ENCODE measurements at regions not wholly inside any gene's neighbourhood (a gene's known extent, or its start where the extent isn't known, plus 50 kb on each side); places are given as distances from the start of the nearest gene placed in this dataset.

DNA sequence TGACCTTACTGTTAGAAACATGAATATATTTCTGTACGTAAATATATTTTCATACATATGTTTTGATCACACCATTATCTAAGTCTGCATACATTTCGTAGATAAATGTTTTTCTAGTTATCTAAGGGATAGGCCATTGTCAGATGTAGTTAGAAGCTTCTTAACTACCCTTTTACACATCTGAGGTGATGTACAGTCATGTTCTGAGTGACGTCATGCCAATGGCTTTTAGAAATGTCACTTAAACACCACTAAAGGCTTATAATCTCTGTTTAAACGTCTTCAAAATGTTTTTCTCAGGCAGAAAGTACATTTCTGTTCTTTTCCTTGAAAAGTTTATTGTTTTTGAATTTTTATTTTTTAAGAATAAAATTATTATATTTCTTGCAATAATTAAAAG, 781.9 kb downstream of the MRPL39 start:
- DNase-seq (ENCODE audit: low spot score): no peak
- Histone ChIP-seq H3K27me3 (ENCODE audit: control insufficient read depth in 4 of 4, insufficient read depth in 4 of 4, low read length in 3 of 4) (no peaks in the 10 kb centered on the region), H3K4me3 (ENCODE audit: low read depth in 1 of 3, low read length in 3 of 3) (no peak overlapping the region), H3K27ac (ENCODE audit: low read depth in 1 of 2, low read length in 2 of 2) (no peak overlapping the region), H3K4me1 (ENCODE audit: control insufficient read depth in 4 of 4, insufficient read depth in 4 of 4, low read length in 3 of 4) (no peaks in the 10 kb centered on the region), H3K9me3 (ENCODE audit: control insufficient read depth in 4 of 4, low read length in 3 of 4) (no peaks in the 10 kb centered on the region), H3K9ac (ENCODE audit: low read depth in 1 of 2, low read length in 2 of 2) (no peak overlapping the region), H3K36me3 (ENCODE audit: control insufficient read depth in 4 of 4, insufficient read depth in 3 of 4, low read depth in 1 of 4, low read length in 3 of 4) (no peaks in the 10 kb centered on the region)
- 52% methylated on average over 4 of the region's 4 CpGs for WGBS
- TF ChIP-seq TAF1 (conservative IDR thresholded peaks at IDR 0.05): no peak
- TF ChIP-seq, protein P1, sequence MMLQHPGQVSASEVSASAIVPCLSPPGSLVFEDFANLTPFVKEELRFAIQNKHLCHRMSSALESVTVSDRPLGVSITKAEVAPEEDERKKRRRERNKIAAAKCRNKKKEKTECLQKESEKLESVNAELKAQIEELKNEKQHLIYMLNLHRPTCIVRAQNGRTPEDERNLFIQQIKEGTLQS (IDR thresholded peaks at IDR 0.05): no peak
- TF ChIP-seq RAD21 (IDR thresholded peaks at IDR 0.05): no peak
- no peak for TF ChIP-seq GABPA (IDR thresholded peaks at IDR 0.05 in 1 of 2, conservative IDR thresholded peaks at IDR 0.05 in 1 of 2)
- no peak for TF ChIP-seq FOXA2 (IDR thresholded peaks at IDR 0.05)
- no peak for TF ChIP-seq HNF4G (IDR thresholded peaks at IDR 0.05)
- TF ChIP-seq HNF4A (conservative IDR thresholded peaks at IDR 0.05): no peak
- no peak for TF ChIP-seq YY1 (IDR thresholded peaks at IDR 0.05)

DNA sequence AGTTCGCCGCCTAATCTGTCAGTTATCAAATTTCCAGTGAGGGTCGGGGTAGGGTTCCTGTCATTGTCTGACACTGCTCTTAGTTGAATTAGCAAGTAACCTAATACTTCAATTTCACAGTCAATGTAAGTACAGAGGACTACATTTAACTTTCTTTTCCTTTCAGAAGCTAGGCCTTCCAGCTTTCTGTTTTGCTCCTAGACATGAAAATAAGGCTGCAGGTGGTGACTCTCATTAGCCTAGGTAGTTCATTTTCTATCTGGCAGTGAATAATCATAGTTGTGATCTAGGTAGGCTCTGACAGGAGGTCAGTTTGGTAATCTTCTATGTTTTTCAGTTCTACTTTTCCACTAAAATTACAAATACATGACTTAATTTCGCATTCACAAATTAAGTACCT, 783.1 kb downstream of the MRPL39 start:
- WGBS: 79% methylated on average over 4 of the region's 4 CpGs
- no peak overlapping the region for H3K9ac ChIP-seq (ENCODE audit: low read depth in 1 of 2, low read length in 2 of 2)
- H3K4me3 ChIP-seq (ENCODE audit: low read depth in 1 of 3, low read length in 3 of 3): no peak overlapping the region
- TF ChIP-seq NR2F2 (IDR thresholded peaks at IDR 0.05): no peak
- TF ChIP-seq, protein P2, sequence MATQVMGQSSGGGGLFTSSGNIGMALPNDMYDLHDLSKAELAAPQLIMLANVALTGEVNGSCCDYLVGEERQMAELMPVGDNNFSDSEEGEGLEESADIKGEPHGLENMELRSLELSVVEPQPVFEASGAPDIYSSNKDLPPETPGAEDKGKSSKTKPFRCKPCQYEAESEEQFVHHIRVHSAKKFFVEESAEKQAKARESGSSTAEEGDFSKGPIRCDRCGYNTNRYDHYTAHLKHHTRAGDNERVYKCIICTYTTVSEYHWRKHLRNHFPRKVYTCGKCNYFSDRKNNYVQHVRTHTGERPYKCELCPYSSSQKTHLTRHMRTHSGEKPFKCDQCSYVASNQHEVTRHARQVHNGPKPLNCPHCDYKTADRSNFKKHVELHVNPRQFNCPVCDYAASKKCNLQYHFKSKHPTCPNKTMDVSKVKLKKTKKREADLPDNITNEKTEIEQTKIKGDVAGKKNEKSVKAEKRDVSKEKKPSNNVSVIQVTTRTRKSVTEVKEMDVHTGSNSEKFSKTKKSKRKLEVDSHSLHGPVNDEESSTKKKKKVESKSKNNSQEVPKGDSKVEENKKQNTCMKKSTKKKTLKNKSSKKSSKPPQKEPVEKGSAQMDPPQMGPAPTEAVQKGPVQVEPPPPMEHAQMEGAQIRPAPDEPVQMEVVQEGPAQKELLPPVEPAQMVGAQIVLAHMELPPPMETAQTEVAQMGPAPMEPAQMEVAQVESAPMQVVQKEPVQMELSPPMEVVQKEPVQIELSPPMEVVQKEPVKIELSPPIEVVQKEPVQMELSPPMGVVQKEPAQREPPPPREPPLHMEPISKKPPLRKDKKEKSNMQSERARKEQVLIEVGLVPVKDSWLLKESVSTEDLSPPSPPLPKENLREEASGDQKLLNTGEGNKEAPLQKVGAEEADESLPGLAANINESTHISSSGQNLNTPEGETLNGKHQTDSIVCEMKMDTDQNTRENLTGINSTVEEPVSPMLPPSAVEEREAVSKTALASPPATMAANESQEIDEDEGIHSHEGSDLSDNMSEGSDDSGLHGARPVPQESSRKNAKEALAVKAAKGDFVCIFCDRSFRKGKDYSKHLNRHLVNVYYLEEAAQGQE (IDR thresholded peaks at IDR 0.05): no peak
- TF ChIP-seq RXRA (IDR thresholded peaks at IDR 0.05): no peak
- no peak for TF ChIP-seq TAF1 (conservative IDR thresholded peaks at IDR 0.05)
- TF ChIP-seq SP1 (IDR thresholded peaks at IDR 0.05): no peak
- TF ChIP-seq RAD21 (IDR thresholded peaks at IDR 0.05): no peak
- TF ChIP-seq, protein P1 (IDR thresholded peaks at IDR 0.05): no peak
- TF ChIP-seq GABPA (IDR thresholded peaks at IDR 0.05 in 1 of 2, conservative IDR thresholded peaks at IDR 0.05 in 1 of 2): no peak
- no peak for TF ChIP-seq FOXA2 (IDR thresholded peaks at IDR 0.05)
- no peak for TF ChIP-seq JUND (IDR thresholded peaks at IDR 0.05)
- TF ChIP-seq HNF4A (conservative IDR thresholded peaks at IDR 0.05): no peak
- TF ChIP-seq, protein P3, sequence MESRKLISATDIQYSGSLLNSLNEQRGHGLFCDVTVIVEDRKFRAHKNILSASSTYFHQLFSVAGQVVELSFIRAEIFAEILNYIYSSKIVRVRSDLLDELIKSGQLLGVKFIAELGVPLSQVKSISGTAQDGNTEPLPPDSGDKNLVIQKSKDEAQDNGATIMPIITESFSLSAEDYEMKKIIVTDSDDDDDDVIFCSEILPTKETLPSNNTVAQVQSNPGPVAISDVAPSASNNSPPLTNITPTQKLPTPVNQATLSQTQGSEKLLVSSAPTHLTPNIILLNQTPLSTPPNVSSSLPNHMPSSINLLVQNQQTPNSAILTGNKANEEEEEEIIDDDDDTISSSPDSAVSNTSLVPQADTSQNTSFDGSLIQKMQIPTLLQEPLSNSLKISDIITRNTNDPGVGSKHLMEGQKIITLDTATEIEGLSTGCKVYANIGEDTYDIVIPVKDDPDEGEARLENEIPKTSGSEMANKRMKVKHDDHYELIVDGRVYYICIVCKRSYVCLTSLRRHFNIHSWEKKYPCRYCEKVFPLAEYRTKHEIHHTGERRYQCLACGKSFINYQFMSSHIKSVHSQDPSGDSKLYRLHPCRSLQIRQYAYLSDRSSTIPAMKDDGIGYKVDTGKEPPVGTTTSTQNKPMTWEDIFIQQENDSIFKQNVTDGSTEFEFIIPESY (IDR thresholded peaks at IDR 0.05): no peak
- TF ChIP-seq HNF4G (IDR thresholded peaks at IDR 0.05): no peak
- H3K9me3 ChIP-seq (ENCODE audit: control insufficient read depth in 4 of 4, low read length in 3 of 4): no peaks in the 10 kb centered on the region
- no peaks in the 10 kb centered on the region for H3K27me3 ChIP-seq (ENCODE audit: control insufficient read depth in 4 of 4, insufficient read depth in 4 of 4, low read length in 3 of 4)
- H3K4me1 ChIP-seq (ENCODE audit: control insufficient read depth in 4 of 4, insufficient read depth in 4 of 4, low read length in 3 of 4): no peaks in the 10 kb centered on the region
- H3K36me3 ChIP-seq (ENCODE audit: control insufficient read depth in 4 of 4, insufficient read depth in 3 of 4, low read depth in 1 of 4, low read length in 3 of 4): no peaks in the 10 kb centered on the region
- H3K27ac ChIP-seq (ENCODE audit: low read depth in 1 of 2, low read length in 2 of 2): no peak overlapping the region
- DNase-seq (ENCODE audit: low spot score): no peak
